ENCODE measurements at regions not wholly inside any gene's neighbourhood (a gene's known extent, or its start where the extent isn't known, plus 50 kb on each side); places are given as distances from the start of the nearest gene placed in this dataset.

DNA sequence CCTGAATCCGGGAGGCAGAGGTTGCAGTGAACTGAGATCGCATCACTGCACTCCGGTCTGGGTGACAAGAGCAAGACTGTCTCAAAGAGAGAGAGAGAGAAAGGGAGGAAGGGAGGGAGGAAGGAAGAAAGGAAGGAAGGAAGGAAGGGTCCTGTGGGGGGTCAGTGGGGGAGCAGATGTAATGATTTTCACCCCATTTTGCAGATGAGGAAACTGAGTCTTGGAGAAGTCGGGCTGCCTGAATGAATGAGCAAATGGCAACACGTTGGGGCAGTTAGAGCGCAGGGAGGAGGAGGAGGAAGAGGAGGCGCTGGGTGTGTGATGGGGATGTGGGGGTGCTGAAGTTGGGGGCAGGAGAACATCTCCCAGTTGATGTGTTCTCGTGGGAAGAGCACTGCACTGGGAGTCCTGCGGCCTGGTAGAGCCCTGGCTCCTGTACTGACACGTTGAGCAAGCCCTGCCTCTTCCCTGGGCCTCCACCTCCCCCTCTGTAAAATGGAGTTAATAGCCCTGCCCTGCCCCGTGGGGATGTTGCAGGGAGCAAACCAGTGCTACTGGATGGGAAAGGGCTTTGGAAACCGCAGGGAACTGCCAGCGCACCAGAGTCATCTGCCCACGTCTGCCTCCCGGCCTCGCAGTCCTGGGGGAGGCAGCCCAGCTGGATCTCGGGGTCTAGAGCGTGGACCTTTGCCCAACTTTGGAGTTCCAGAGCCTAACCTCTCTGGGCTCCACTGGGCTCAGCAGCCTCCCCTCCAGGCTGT is 103.2 kb upstream of the CASZ1 start:
- peak; percentile 56 for DNase-seq (ENCODE audit: low read depth)
- TF ChIP-seq, protein P1, sequence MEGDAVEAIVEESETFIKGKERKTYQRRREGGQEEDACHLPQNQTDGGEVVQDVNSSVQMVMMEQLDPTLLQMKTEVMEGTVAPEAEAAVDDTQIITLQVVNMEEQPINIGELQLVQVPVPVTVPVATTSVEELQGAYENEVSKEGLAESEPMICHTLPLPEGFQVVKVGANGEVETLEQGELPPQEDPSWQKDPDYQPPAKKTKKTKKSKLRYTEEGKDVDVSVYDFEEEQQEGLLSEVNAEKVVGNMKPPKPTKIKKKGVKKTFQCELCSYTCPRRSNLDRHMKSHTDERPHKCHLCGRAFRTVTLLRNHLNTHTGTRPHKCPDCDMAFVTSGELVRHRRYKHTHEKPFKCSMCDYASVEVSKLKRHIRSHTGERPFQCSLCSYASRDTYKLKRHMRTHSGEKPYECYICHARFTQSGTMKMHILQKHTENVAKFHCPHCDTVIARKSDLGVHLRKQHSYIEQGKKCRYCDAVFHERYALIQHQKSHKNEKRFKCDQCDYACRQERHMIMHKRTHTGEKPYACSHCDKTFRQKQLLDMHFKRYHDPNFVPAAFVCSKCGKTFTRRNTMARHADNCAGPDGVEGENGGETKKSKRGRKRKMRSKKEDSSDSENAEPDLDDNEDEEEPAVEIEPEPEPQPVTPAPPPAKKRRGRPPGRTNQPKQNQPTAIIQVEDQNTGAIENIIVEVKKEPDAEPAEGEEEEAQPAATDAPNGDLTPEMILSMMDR (conservative IDR thresholded peaks at IDR 0.05; ENCODE audit: control insufficient read depth, insufficient read depth, low read depth, low read length) = no peak
- no peak overlapping the region for H3K4me3 ChIP-seq (ENCODE audit: control insufficient read depth, low read depth, low read length)

DNA sequence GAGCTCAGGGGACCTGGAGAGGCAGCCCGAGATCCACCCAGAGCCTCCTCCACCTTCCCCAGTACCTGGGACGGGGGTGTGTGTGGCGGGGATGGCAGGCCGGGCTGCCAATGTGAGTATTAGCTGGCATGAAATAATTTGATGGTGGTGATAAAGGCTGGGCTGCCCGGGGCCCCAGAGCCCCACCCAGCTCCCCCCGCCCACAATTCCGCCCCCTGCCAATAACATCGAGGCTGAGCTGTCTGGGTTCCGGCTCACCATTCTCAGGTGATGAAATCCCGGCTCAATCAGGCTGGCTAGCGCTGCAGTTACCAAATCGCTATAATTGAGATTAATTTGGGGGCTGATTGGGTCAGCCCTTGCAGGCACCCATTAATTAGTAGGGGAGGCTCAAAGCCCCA is 103.8 kb upstream of the CASZ1 start:
- DNase-seq (ENCODE audit: low read depth) = no peak
- TF ChIP-seq, protein P1 (conservative IDR thresholded peaks at IDR 0.05; ENCODE audit: control insufficient read depth, insufficient read depth, low read depth, low read length) = no peak
- H3K4me3 ChIP-seq (ENCODE audit: control insufficient read depth, low read depth, low read length) = no peak overlapping the region

DNA sequence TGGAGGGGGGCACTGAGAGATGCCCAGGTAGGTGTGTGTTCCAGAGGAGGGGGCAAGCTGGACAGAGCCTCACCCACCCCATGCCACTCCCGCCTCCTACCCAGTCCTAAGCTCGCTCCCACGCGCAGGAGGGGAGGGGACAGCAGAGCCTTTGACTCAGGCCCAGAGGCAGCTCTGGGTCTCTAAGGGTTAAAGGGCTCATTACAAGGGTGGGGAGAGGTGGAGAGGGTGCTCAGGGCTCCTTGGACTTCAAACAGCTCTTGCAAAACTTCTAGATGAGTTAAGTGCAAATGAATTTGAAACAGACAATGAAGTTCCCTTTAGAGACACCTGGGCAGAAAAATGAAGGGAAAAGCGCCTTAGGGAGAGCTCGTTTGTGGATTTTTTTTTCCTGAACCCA is 104.2 kb upstream of the CASZ1 start:
- TF ChIP-seq, protein P1 (conservative IDR thresholded peaks at IDR 0.05; ENCODE audit: control insufficient read depth, insufficient read depth, low read depth, low read length) = no peak
- H3K4me3 ChIP-seq (ENCODE audit: control insufficient read depth, low read depth, low read length) = no peak overlapping the region
- peak; percentile 32 for DNase-seq (ENCODE audit: low read depth)

DNA sequence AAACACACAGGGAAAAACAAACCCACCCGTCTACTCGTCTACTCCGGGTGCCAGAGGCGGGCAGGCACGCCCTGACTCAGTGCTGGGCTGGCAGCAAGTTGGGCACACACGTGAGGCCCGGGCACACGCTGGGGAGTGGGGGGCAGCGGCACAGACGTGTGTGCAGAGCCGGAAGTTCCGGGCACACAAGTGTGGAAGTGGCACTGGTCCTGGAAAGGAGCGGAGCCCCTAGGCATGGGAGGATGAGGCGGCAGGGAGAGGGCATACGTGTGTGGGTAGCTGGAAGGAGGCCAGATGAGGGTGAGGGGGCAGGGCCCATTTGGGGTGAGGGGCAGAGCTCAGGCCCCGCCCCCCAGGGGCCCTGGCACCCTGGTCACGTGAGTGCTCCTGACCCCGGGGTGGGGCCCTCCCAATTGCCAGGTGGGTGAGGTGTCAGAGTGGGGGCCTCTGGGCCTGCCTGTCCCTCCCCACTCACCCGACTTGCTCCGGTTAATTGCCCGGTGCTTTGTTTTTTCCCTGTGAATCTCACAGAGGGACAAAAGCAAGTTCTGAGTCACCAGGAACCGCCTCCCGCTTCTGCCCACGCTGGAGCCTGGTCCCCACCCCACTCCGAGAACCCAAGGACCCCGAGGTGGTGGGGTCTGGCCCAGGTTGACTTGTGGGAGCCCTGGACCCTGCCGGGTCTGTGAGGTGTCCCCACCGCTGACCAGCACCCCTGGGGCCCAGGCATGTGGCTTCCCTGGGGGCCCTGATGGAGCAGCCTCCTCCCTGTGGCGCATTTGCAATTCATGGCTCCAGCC is 104.8 kb upstream of the CASZ1 start:
- DNase-seq (ENCODE audit: low read depth) = peak; percentile 28
- TF ChIP-seq, protein P1 (conservative IDR thresholded peaks at IDR 0.05; ENCODE audit: control insufficient read depth, insufficient read depth, low read depth, low read length) = no peak
- no peak overlapping the region for H3K4me3 ChIP-seq (ENCODE audit: control insufficient read depth, low read depth, low read length)

DNA sequence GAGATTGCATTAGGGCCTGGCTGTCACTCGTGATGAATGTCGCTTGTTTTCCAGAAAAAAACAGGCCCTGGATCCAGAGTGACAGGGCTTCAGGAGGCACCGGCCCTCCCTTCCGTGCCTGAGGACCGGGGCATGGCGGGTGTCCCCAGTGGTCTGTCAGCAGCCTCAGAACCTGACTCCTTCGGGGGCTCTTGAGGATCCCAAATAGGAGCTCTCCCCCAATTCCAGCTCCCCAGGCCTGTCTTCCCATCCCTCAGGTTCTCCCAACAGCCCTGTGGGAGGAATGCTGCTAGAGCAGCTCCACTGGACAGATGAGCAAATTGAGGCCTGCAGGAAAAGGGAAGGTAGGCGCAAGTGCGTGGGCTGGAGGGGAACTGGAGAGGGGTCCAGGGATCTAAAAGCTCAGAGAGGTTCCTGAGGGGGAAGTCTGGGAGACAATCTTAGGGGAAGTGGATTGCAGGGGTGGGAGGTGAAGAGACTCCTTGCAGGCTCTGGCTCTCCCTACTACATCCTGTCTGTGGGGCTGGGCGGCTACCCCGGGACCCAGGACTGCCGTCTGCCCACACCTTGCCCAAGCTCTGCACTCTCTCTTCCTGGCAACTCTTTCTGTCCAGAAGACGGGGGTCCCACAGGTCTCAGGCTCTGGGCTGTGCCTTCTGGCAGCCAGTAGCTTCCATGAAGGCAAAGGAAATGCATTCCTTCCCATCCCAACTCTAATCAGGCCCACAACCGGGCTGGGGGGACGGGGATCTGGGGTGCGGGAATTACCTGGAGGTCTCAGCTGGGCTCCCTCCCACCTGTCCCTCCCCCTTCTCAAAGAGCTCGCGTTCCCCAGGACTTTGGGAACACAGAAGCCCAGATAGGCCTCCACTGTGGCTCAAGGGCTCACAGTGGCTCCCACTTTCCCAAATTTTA is 105.7 kb upstream of the CASZ1 start:
- DNase-seq (ENCODE audit: low read depth) = no peak
- H3K4me3 ChIP-seq (ENCODE audit: control insufficient read depth, low read depth, low read length) = no peak overlapping the region
- TF ChIP-seq, protein P1 (conservative IDR thresholded peaks at IDR 0.05; ENCODE audit: control insufficient read depth, insufficient read depth, low read depth, low read length) = no peak

DNA sequence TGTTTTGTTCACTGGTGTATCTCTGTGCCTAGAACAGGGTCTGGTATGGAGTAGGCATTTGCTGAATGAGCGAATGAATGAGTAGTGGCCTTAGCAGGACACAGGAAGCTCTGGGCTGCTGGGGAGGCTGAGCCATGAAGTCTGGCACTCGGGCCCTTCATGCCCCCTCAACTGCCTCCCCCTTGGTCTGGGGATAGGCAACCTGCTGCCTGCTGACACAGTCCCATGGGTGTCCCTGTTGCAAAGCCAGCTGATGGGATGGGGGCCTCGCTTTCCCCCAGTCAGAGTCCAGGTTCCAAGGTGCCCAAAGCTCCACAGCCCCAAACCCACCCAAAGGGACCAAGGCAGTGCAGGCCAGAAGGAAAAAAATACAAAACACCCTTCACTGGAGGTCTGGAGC is 107.0 kb upstream of the CASZ1 start:
- no peak for DNase-seq (ENCODE audit: low read depth)
- H3K4me3 ChIP-seq (ENCODE audit: control insufficient read depth, low read depth, low read length) = no peak overlapping the region
- TF ChIP-seq, protein P1 (conservative IDR thresholded peaks at IDR 0.05; ENCODE audit: control insufficient read depth, insufficient read depth, low read depth, low read length) = no peak

All from fibroblast of mammary gland (primary cell).